WTC11 (cell line): ENCODE measurements at regions not wholly inside any gene's neighbourhood (a gene's known extent, or its start where the extent isn't known, plus 50 kb on each side); places are given as distances from the start of the nearest gene placed in this dataset.

Experiments used
- ATAC-seq: fragments of 200-7000 bp; cut with Tn5 transposase; 2 replicates; pipeline ENCODE4 v1.10.0; 2021; ENCODE audit warnings: mild to moderate bottlenecking, moderate library complexity
- CTCF ChIA-PET: fragments of 300-600 bp; sonication (Branson Sonifier 250); formaldehyde crosslinking; loops from one replicate; lab custom pipeline; 2021; ENCODE audit warnings: antibody characterized with exemption; lab: Charles Lee
- POLR2A ChIA-PET: fragments of 350-600 bp; sonication (Branson Sonifier 250); formaldehyde crosslinking; loops from one replicate; lab custom pipeline; 2021; ENCODE audit warnings: antibody characterized with exemption; lab: Charles Lee
- DNase-seq: peaks from one replicate; pipeline ENCODE4 v3.0.0; 2021; ENCODE audit warnings: low spot score
- H3K27ac Mint-ChIP-seq: 2 replicates; pipeline ENCODE4 v1.8.0; 2021; ENCODE audit warnings: mixed read lengths
- H3K27me3 Mint-ChIP-seq: 2 replicates; pipeline ENCODE4 v1.8.0; 2021; ENCODE audit warnings: low read depth, mild to moderate bottlenecking, moderate library complexity, mixed read lengths
- H3K36me3 Mint-ChIP-seq: 2 replicates; pipeline ENCODE4 v1.8.0; 2021; ENCODE audit warnings: mixed read lengths
- H3K4me1 Mint-ChIP-seq: 2 replicates; pipeline ENCODE4 v1.8.0; 2022; ENCODE audit warnings: mixed read lengths
- H3K4me3 Mint-ChIP-seq: 2 replicates; pipeline ENCODE4 v1.8.0; 2021; ENCODE audit warnings: mild to moderate bottlenecking, moderate library complexity, mixed read lengths
- H3K9me3 Mint-ChIP-seq: 2 replicates; pipeline ENCODE4 v1.8.0; 2021; ENCODE audit warnings: mixed read lengths
- ATF6 ChIP-seq: sonication (generic); formaldehyde crosslinking; IDR thresholded peaks from 2 replicates; pipeline ENCODE4 v1.8.1; 2023; ENCODE audit warnings: mild to moderate bottlenecking, missing genetic modification reagents
- CBFB ChIP-seq: sonication (generic); formaldehyde crosslinking; IDR thresholded peaks from 2 replicates; pipeline ENCODE4 v1.8.1; 2022; ENCODE audit warnings: mild to moderate bottlenecking, low read depth, missing genetic modification reagents
- CREM ChIP-seq: sonication (generic); formaldehyde crosslinking; IDR thresholded peaks from 2 replicates; pipeline ENCODE4 v1.8.1; 2022; ENCODE audit warnings: mild to moderate bottlenecking, missing genetic modification reagents, moderate library complexity
- EMX1 ChIP-seq: fragments of 250-450 bp; sonication (Bioruptor Pico); IDR thresholded peaks from 2 replicates; pipeline ENCODE4 v1.8.0; 2021; ENCODE audit warnings: mild to moderate bottlenecking
- FOXP1 ChIP-seq: sonication (generic); formaldehyde crosslinking; IDR thresholded peaks from 2 replicates; pipeline ENCODE4 v1.8.0; 2022; ENCODE audit warnings: missing genetic modification reagents, mild to moderate bottlenecking, moderate library complexity, borderline replicate concordance
- IRF1 ChIP-seq: sonication (generic); formaldehyde crosslinking; IDR thresholded peaks from 2 replicates; pipeline ENCODE4 v1.8.0; 2023; ENCODE audit warnings: missing genetic modification reagents
- JUN ChIP-seq: sonication (generic); formaldehyde crosslinking; IDR thresholded peaks from 2 replicates; pipeline ENCODE4 v1.8.0; 2023; ENCODE audit warnings: mild to moderate bottlenecking, missing genetic modification reagents
- MAX ChIP-seq: sonication (generic); formaldehyde crosslinking; IDR thresholded peaks from 2 replicates; pipeline ENCODE4 v1.8.0; 2022; ENCODE audit warnings: mild to moderate bottlenecking, missing genetic modification reagents
- NFATC4 ChIP-seq: fragments of 250-450 bp; sonication (Bioruptor Pico); IDR thresholded peaks from 2 replicates; pipeline ENCODE4 v1.9.0; 2021; ENCODE audit warnings: mild to moderate bottlenecking
- NFYB ChIP-seq: sonication (generic); formaldehyde crosslinking; conservative IDR thresholded peaks from 2 replicates; pipeline ENCODE4 v1.8.0; 2022; ENCODE audit warnings: low read depth, missing genetic modification reagents
- PRDM15 ChIP-seq: sonication (generic); formaldehyde crosslinking; IDR thresholded peaks from 2 replicates; pipeline ENCODE4 v1.8.0; 2022; ENCODE audit warnings: missing genetic modification reagents
- PREB ChIP-seq: sonication (generic); formaldehyde crosslinking; IDR thresholded peaks from 2 replicates; pipeline ENCODE4 v1.8.1; 2022; ENCODE audit warnings: mild to moderate bottlenecking, missing genetic modification reagents, moderate library complexity, borderline replicate concordance
- RELA ChIP-seq: sonication (generic); formaldehyde crosslinking; IDR thresholded peaks from 2 replicates; pipeline ENCODE4 v1.8.1; 2022; ENCODE audit warnings: missing genetic modification reagents, mild to moderate bottlenecking, borderline replicate concordance
- STAT6 ChIP-seq: sonication (generic); formaldehyde crosslinking; conservative IDR thresholded peaks from 2 replicates; pipeline ENCODE4 v1.8.1; 2023; ENCODE audit warnings: mild to moderate bottlenecking, low read depth, missing genetic modification reagents, moderate library complexity
- ZBTB43 ChIP-seq: sonication (generic); formaldehyde crosslinking; IDR thresholded peaks from 2 replicates; pipeline ENCODE4 v1.8.1; 2023; ENCODE audit warnings: mild to moderate bottlenecking, missing genetic modification reagents
- ZNF121 ChIP-seq: sonication (generic); formaldehyde crosslinking; IDR thresholded peaks from 2 replicates; pipeline ENCODE4 v1.8.0; 2023; ENCODE audit warnings: missing genetic modification reagents
- ZNF232 ChIP-seq: sonication (generic); formaldehyde crosslinking; IDR thresholded peaks from 2 replicates; pipeline ENCODE4 v1.8.0; 2022; ENCODE audit warnings: mild to moderate bottlenecking, missing genetic modification reagents
- ZNF263 ChIP-seq: sonication (generic); formaldehyde crosslinking; IDR thresholded peaks from 2 replicates; pipeline ENCODE4 v1.8.1; 2022; ENCODE audit warnings: low read depth, mild to moderate bottlenecking, moderate library complexity, missing genetic modification reagents
- ZNF281 ChIP-seq: sonication (generic); formaldehyde crosslinking; IDR thresholded peaks from 2 replicates; pipeline ENCODE4 v1.8.0; 2023; ENCODE audit warnings: mild to moderate bottlenecking, missing genetic modification reagents
- ZNF396 ChIP-seq: fragments of 250-450 bp; sonication (Bioruptor Pico); IDR thresholded peaks from 2 replicates; pipeline ENCODE4 v1.8.0; 2021; ENCODE audit warnings: mild to moderate bottlenecking, moderate library complexity, borderline replicate concordance
- ZSCAN18 ChIP-seq: fragments of 250-450 bp; sonication (Bioruptor Pico); IDR thresholded peaks from 2 replicates; pipeline ENCODE4 v2.1.2; 2022; ENCODE audit warnings: mild to moderate bottlenecking, moderate library complexity

GRCh38 chr9:104984121-104984520 is 56.2 kb upstream of the ABCA1 start (continued):
- no peak for TF ChIP-seq ZNF281
- TF ChIP-seq RELA, result no peak
- TF ChIP-seq ZNF232 (CRISPR knock-in tag), result no peak
- TF ChIP-seq FOXP1, result no peak

GRCh38 chr9:104984542-104984941 is 56.6 kb upstream of the ABCA1 start:
- no peaks in the 10 kb centered on the region for H3K36me3 Mint-ChIP-seq
- peaks cover 5% of the 10 kb centered on the region for H3K4me1 Mint-ChIP-seq
- H3K27ac Mint-ChIP-seq, result no peak overlapping the region
- no peak for DNase-seq
- no peak for ATAC-seq
- CTCF ChIA-PET, result no interaction called here
- POLR2A ChIA-PET, result interaction anchor here (0.6 to 1.3 kb wide), 3 partner anchors 23 to 86 kb away, joined by 3 to 4 read pairs (median 3); partner anchors contain the start of gene ABCA1
- H3K4me3 Mint-ChIP-seq, result no peak overlapping the region
- H3K9me3 Mint-ChIP-seq, result peaks cover 6% of the 10 kb centered on the region; the same call in 1 of the 2 replicates
- H3K27me3 Mint-ChIP-seq, result peaks cover 19% of the 10 kb centered on the region
- TF ChIP-seq PRDM15 (no peak), EMX1 (CRISPR knock-in tag) (no peak), ATF6 (CRISPR knock-in tag) (no peak), MAX (no peak), PREB (no peak), STAT6 (CRISPR knock-in tag) (no peak), CREM (no peak), ZNF263 (no peak), IRF1 (CRISPR knock-in tag) (no peak), ZNF396 (no peak), ZSCAN18 (CRISPR knock-in tag) (no peak), JUN (no peak), ZBTB43 (CRISPR knock-in tag) (no peak), NFYB (no peak), ZNF121 (no peak), CBFB (CRISPR knock-in tag) (no peak), NFATC4 (CRISPR knock-in tag) (no peak)
